Common myeloid progenitor, CD34-positive (primary cell): ENCODE measurements at regions not wholly inside any gene's neighbourhood (a gene's known extent, or its start where the extent isn't known, plus 50 kb on each side); places are given as distances from the start of the nearest gene placed in this dataset.

Source experiments
- CTCF ChIA-PET: fragments of 350-600 bp; sonication (Branson Sonifier 250); formaldehyde crosslinking; loops from one replicate; lab custom pipeline; 2021; ENCODE audit warnings: antibody characterized with exemption; lab: Charles Lee
- POLR2A ChIA-PET: fragments of 350-600 bp; sonication (Branson Sonifier 250); formaldehyde crosslinking; loops from one replicate; lab custom pipeline; 2021; ENCODE audit warnings: antibody characterized with exemption; lab: Charles Lee
- DNase-seq, 3 donors: peaks; one replicate each; pipeline versions ENCODE4 v3.0.0 to v3.0.0-alpha.2; 2013
- H3K27ac ChIP-seq, 2 experiments: 1 replicate in 1 of 2; 2 replicates in 1 of 2; pipeline ENCODE4 v1.7.0; 2013; ENCODE audit warnings: inconsistent platforms in 2 of 2, low read length in 2 of 2, mild to moderate bottlenecking in 2 of 2, low read depth in 1 of 2, moderate library complexity in 1 of 2; ENCODE audit not compliant: severe bottlenecking in 2 of 2, insufficient read depth in 1 of 2, poor library complexity in 1 of 2
- H3K27me3 ChIP-seq, 5 experiments: replicated peaks in 2 of 5; 1 replicate in 3 of 5; 2 replicates in 2 of 5; pipeline versions ENCODE4 v1.6.1 to v1.7.0; 2013; ENCODE audit warnings: low read length in 4 of 5, mild to moderate bottlenecking in 2 of 5, moderate library complexity in 2 of 5, inconsistent platforms in 1 of 5; ENCODE audit not compliant: insufficient read depth in 5 of 5, control insufficient read depth in 4 of 5
- H3K36me3 ChIP-seq, 4 experiments: 1 replicate in 2 of 4; 2 replicates in 2 of 4; pipeline versions ENCODE4 v1.6.1 to v1.7.0; 2013; ENCODE audit warnings: low read length in 3 of 4, control low read depth in 1 of 4, mild to moderate bottlenecking in 1 of 4; ENCODE audit not compliant: control insufficient read depth in 4 of 4, insufficient read depth in 4 of 4
- H3K4me1 ChIP-seq, 4 experiments: 1 replicate in 3 of 4; 2 replicates in 1 of 4; pipeline versions ENCODE4 v1.6.1 to v1.7.1; 2013; ENCODE audit warnings: low read length in 3 of 4, mild to moderate bottlenecking in 3 of 4, control low read depth in 1 of 4, inconsistent platforms in 1 of 4, moderate library complexity in 1 of 4; ENCODE audit not compliant: control insufficient read depth in 4 of 4, insufficient read depth in 4 of 4; ENCODE audit errors: control extremely low read depth in 1 of 4
- H3K4me3 ChIP-seq, 7 experiments: 1 replicate in 4 of 7; 2 replicates in 3 of 7; pipeline versions ENCODE4 v1.5.1 to v1.7.0; 2013; ENCODE audit warnings: mild to moderate bottlenecking in 7 of 7, low read length in 6 of 7, moderate library complexity in 6 of 7, inconsistent platforms in 2 of 7, low read depth in 2 of 7, control low read depth in 1 of 7; ENCODE audit not compliant: insufficient read depth in 4 of 7, control insufficient read depth in 1 of 7; ENCODE audit errors: extremely low read depth in 1 of 7
- H3K9me3 ChIP-seq, 5 experiments: 1 replicate in 4 of 5; 2 replicates in 1 of 5; pipeline versions ENCODE4 v1.6.1 to v1.7.1; 2013; ENCODE audit warnings: low read length in 4 of 5, mild to moderate bottlenecking in 2 of 5, inconsistent platforms in 1 of 5, low read depth in 1 of 5, moderate library complexity in 1 of 5; ENCODE audit not compliant: control insufficient read depth in 4 of 5, insufficient read depth in 2 of 5; ENCODE audit errors: control extremely low read depth in 1 of 5
- WGBS: methylation state at CpG from one replicate; pipeline ENCODE4 v1.1.5; 2013; ENCODE audit not compliant: insufficient coverage; 5-methylcytosine and 5-hydroxymethylcytosine counted together

GRCh38 chr22:20650294-20651207, 123.4 kb upstream of the SERPIND1 start:
- Histone ChIP-seq H3K27ac (no peak overlapping the region), H3K36me3 (no peaks in the 10 kb centered on the region), H3K9me3 (no peaks in the 10 kb centered on the region), H3K4me1 (no peaks in the 10 kb centered on the region), H3K4me3 (no peak overlapping the region), H3K27me3 (peaks cover 0 to 5% (median 0%) of the 10 kb centered on the region in 5 experiments)
- WGBS = 93% methylated on average over 8 of the region's 13 CpGs
- DNase-seq = no peak
- POLR2A ChIA-PET = no interaction called here
- CTCF ChIA-PET = interaction anchor here (0.9 to 1.4 kb wide), 2 partner anchors 14 to 46 kb away, joined by 3 read pairs; no protein-coding TSS in a partner anchor

GRCh38 chr22:20651286-20651685, 122.6 kb upstream of the SERPIND1 start:
- Histone ChIP-seq H3K27ac (no peak overlapping the region), H3K4me1 (no peaks in the 10 kb centered on the region), H3K36me3 (no peaks in the 10 kb centered on the region), H3K27me3 (peaks cover 0 to 5% (median 0%) of the 10 kb centered on the region in 5 experiments), H3K4me3 (no peak overlapping the region), H3K9me3 (no peaks in the 10 kb centered on the region)
- no peak for DNase-seq
- 67% methylated on average over 1 of the region's 2 CpGs for WGBS
- POLR2A ChIA-PET = interaction anchor here (0.6 kb wide), 1 partner anchor 328 kb away, joined by 3 read pairs; no protein-coding TSS in a partner anchor
- CTCF ChIA-PET = interaction anchor here (1.4 kb wide), 1 partner anchor 47 kb away, joined by 3 read pairs; no protein-coding TSS in a partner anchor

- Histone ChIP-seq H3K4me3 (no peak overlapping the region), H3K27ac (no peak overlapping the region), H3K9me3 (no peaks in the 10 kb centered on the region), H3K36me3 (no peaks in the 10 kb centered on the region), H3K4me1 (no peaks in the 10 kb centered on the region), H3K27me3 (peaks cover 0 to 5% (median 2%) of the 10 kb centered on the region in 5 experiments)
- 100% methylated on average over 2 of the region's 6 CpGs for WGBS
- ChIA-PET POLR2A (interaction anchor here (0.6 kb wide), 1 partner anchor 327 kb away, joined by 3 read pairs; no protein-coding TSS in a partner anchor), CTCF (no interaction called here)
- DNase-seq = no peak
Observed at GRCh38 chr22:20652130-20652529, 121.8 kb upstream of the SERPIND1 start.

- POLR2A ChIA-PET = no interaction called here
- CTCF ChIA-PET = no interaction called here
Observed at GRCh38 chr22:20652582-20652981, 121.3 kb upstream of the SERPIND1 start.

GRCh38 chr22:20653012-20653794, 120.7 kb upstream of the SERPIND1 start:
- Histone ChIP-seq H3K4me1 (no peaks in the 10 kb centered on the region), H3K27me3 (peaks cover 0 to 9% (median 3%) of the 10 kb centered on the region in 5 experiments), H3K4me3 (no peak overlapping the region), H3K36me3 (no peaks in the 10 kb centered on the region), H3K9me3 (no peaks in the 10 kb centered on the region), H3K27ac (no peak overlapping the region)
- ChIA-PET POLR2A (no interaction called here), CTCF (no interaction called here)
- WGBS = 98% methylated on average over 4 of the region's 7 CpGs
- DNase-seq = no peak

More at GRCh38 chr22:20652582-20652981, 121.3 kb upstream of the SERPIND1 start:
- Histone ChIP-seq H3K4me3 (no peak overlapping the region), H3K36me3 (no peaks in the 10 kb centered on the region), H3K4me1 (no peaks in the 10 kb centered on the region), H3K27me3 (peaks cover 0 to 6% (median 3%) of the 10 kb centered on the region in 5 experiments), H3K27ac (no peak overlapping the region), H3K9me3 (no peaks in the 10 kb centered on the region)
- 90% methylated on average over 4 of the region's 6 CpGs for WGBS
- DNase-seq = no peak

GRCh38 chr22:20653795-20654342, 120.0 kb upstream of the SERPIND1 start:
- H3K9me3 ChIP-seq = no peaks in the 10 kb centered on the region
- no peaks in the 10 kb centered on the region for H3K4me1 ChIP-seq
- no peak for DNase-seq
- POLR2A ChIA-PET = no interaction called here
- peaks cover 0 to 14% (median 3%) of the 10 kb centered on the region in 5 experiments for H3K27me3 ChIP-seq
- H3K27ac ChIP-seq = no peak overlapping the region
- H3K4me3 ChIP-seq = no peak overlapping the region
- CTCF ChIA-PET = no interaction called here
- WGBS = 94% methylated on average over 3 of the region's 3 CpGs
- no peaks in the 10 kb centered on the region for H3K36me3 ChIP-seq
